ACC112 (cell line): ENCODE measurements at regions not wholly inside any gene's neighbourhood (a gene's known extent, or its start where the extent isn't known, plus 50 kb on each side); places are given as distances from the start of the nearest gene placed in this dataset.

Experiments
- H2AFZ ChIP-seq: fragments of 200-600 bp; sonication (generic); one replicate; pipeline ENCODE4 v1.6.0; 2017; ENCODE audit warnings: antibody characterized with exemption, low read length; ENCODE audit not compliant: unreplicated experiment
- H3K27ac ChIP-seq: fragments of 200-600 bp; sonication (generic); 2 replicates; pipeline ENCODE4 v1.5.1; 2014; ENCODE audit warnings: low read depth, mild to moderate bottlenecking, antibody characterized with exemption, low read length, moderate library complexity
- H3K27me3 ChIP-seq: fragments of 200-600 bp; sonication (generic); 2 replicates; pipeline ENCODE4 v1.6.1; 2014; ENCODE audit warnings: mild to moderate bottlenecking, antibody characterized with exemption, low read length, moderate library complexity, mixed read lengths; ENCODE audit not compliant: insufficient read depth
- H3K36me3 ChIP-seq: fragments of 200-600 bp; sonication (generic); 2 replicates; pipeline ENCODE4 v1.6.1; 2016; ENCODE audit warnings: mild to moderate bottlenecking, antibody characterized with exemption, low read length, moderate library complexity, mixed read lengths; ENCODE audit not compliant: insufficient read depth
- H3K4me1 ChIP-seq: fragments of 200-600 bp; sonication (generic); one replicate; pipeline ENCODE4 v1.6.1; 2016; ENCODE audit warnings: low read length, mixed read lengths; ENCODE audit not compliant: insufficient read depth, unreplicated experiment, control insufficient read depth
- H3K4me3 ChIP-seq: fragments of 200-600 bp; sonication (generic); 2 replicates; pipeline ENCODE4 v1.5.1; 2014; ENCODE audit warnings: mild to moderate bottlenecking, low read depth, low read length
- H3K79me2 ChIP-seq: fragments of 200-600 bp; sonication (generic); one replicate; pipeline ENCODE4 v1.6.0; 2016; ENCODE audit warnings: low read length; ENCODE audit not compliant: control insufficient read depth, unreplicated experiment, insufficient read depth

GRCh38 chr18:39871961-39872360 is 2083.1 kb upstream of the PIK3C3 start:
- H3K4me1 ChIP-seq, result no peaks in the 10 kb centered on the region
- no peaks in the 10 kb centered on the region for H3K36me3 ChIP-seq
- no peaks in the 10 kb centered on the region for H3K79me2 ChIP-seq
- H2AFZ ChIP-seq, result no peak overlapping the region
- no peaks in the 10 kb centered on the region for H3K27me3 ChIP-seq
- no peak overlapping the region for H3K4me3 ChIP-seq
- H3K27ac ChIP-seq, result no peak overlapping the region

DNA sequence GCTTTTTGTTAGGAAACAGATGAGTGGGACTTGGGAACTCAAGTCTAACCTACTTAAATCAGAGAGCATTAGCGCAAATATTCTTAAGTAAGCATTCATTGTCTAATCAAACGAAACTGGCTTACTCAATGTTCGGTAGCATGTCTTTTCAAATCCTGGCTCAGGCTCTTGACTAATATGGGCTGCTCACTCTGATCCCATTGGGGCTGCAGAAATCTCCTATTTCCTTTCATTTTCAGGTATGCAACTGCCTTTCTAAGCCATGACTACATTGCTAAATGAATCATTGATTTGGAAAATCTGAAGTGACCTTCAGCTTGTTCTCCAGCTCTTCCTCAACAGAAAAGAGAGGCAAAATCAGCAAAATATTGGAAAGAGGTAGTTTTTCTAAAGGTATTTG is 2084.4 kb upstream of the PIK3C3 start:
- Histone ChIP-seq H2AFZ (no peak overlapping the region), H3K79me2 (no peaks in the 10 kb centered on the region), H3K27me3 (no peaks in the 10 kb centered on the region), H3K4me3 (no peak overlapping the region), H3K27ac (no peak overlapping the region), H3K4me1 (no peaks in the 10 kb centered on the region), H3K36me3 (no peaks in the 10 kb centered on the region)

- Histone ChIP-seq H2AFZ (no peak overlapping the region), H3K27me3 (no peaks in the 10 kb centered on the region), H3K4me3 (no peak overlapping the region), H3K36me3 (no peaks in the 10 kb centered on the region), H3K79me2 (no peaks in the 10 kb centered on the region), H3K27ac (no peak overlapping the region), H3K4me1 (no peaks in the 10 kb centered on the region)
Measured at GRCh38 chr18:39863916-39864315, 2091.1 kb upstream of the PIK3C3 start.

DNA sequence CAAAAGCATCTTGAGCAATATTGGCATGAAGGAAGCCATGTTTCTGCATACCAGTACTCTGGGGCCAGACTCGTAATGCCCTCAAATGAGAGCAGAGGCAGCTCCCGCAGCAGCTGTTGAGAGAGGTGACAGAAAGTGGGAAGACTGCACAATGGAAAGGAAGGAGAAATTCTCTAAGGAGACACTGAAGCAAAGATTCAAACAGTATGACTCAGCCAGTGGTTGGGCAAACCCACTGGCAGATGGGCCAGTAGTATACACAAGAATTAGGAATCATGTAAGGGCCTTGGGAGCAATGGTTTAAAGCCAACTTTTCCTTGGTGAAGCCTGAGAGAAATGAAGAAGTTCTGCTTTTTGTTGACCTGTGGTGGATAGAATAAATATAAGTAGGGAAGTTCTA is 2092.7 kb upstream of the PIK3C3 start:
- Histone ChIP-seq H3K36me3 (no peaks in the 10 kb centered on the region), H3K79me2 (no peaks in the 10 kb centered on the region), H3K27ac (no peak overlapping the region), H3K4me3 (no peak overlapping the region), H3K27me3 (no peaks in the 10 kb centered on the region), H3K4me1 (no peaks in the 10 kb centered on the region), H2AFZ (no peak overlapping the region)

DNA sequence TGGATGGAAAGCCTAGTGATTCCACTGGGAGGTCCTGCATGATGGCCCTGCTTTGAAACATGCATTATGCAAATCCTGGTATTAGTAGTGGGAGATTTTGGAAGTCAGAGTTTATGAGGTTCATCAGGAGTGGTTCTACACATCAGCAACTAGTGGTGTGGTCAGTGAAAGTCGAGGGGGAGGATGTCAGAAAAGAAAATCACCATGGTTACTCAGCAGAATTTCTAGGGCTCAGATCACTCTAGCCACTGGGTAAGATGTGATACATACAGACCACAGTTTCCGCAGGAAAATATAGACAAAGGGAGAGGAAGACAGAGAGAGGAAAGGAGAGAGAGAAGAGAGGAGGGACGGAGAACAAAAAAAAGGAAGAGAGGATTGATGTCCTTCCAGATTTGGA is 2100.7 kb upstream of the PIK3C3 start:
- Histone ChIP-seq H2AFZ (no peak overlapping the region), H3K79me2 (no peaks in the 10 kb centered on the region), H3K4me3 (no peak overlapping the region), H3K27me3 (no peaks in the 10 kb centered on the region), H3K36me3 (no peaks in the 10 kb centered on the region), H3K27ac (no peak overlapping the region), H3K4me1 (no peaks in the 10 kb centered on the region)

GRCh38 chr18:39846265-39846664 is 2108.8 kb upstream of the PIK3C3 start:
- H3K79me2 ChIP-seq, result no peaks in the 10 kb centered on the region

GRCh38 chr18:39845631-39846030 is 2109.4 kb upstream of the PIK3C3 start:
- Histone ChIP-seq H2AFZ (no peak overlapping the region), H3K27me3 (no peaks in the 10 kb centered on the region), H3K36me3 (no peaks in the 10 kb centered on the region), H3K79me2 (no peaks in the 10 kb centered on the region), H3K27ac (no peak overlapping the region), H3K4me3 (no peak overlapping the region), H3K4me1 (peaks cover 6% of the 10 kb centered on the region)

More at GRCh38 chr18:39846265-39846664, 2108.8 kb upstream of the PIK3C3 start:
- Histone ChIP-seq H3K4me1 (no peaks in the 10 kb centered on the region), H3K36me3 (no peaks in the 10 kb centered on the region), H3K27me3 (no peaks in the 10 kb centered on the region), H2AFZ (no peak overlapping the region), H3K4me3 (no peak overlapping the region), H3K27ac (no peak overlapping the region)

DNA sequence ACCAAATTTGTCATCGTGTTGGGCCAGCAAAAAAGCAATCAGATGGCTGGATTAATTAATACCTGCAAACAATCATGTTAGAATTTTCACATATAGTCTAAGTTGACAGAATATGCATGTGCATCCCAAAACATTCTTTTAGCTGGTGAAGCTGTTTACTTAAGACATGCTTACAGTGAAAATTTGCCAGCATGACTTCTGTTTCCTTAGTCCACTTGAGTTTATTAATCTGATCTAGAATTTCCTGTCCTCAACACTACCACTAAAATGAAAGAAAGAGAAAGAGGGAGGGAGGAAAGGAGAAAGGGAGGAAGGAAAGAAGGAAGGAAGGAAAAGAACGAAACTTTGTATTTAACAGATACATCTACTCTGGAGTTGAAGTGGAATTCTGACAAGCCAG is 2109.9 kb upstream of the PIK3C3 start:
- Histone ChIP-seq H3K4me1 (peaks cover 10% of the 10 kb centered on the region), H3K27me3 (no peaks in the 10 kb centered on the region), H2AFZ (no peak overlapping the region), H3K4me3 (no peak overlapping the region), H3K27ac (no peak overlapping the region), H3K79me2 (no peaks in the 10 kb centered on the region), H3K36me3 (no peaks in the 10 kb centered on the region)

DNA sequence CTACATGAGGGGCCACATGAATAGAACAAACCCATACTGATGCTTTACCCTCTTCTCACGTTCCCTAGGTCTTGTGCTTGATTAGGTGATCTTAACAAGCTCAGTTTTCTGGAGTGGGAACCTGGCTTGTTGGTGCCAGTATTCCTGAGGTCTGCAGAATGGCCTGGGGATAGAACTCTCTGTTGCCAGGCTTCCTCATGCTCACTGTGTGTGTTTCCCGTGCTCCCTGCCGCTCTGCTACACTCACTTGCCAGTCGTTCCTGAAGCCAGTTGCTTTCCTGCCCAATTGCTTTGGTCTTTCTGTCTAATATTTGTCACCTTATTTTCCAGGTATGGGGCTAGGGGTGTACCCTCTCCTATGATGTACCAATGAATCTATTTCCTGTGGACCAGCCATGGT is 2111.5 kb upstream of the PIK3C3 start:
- H3K36me3 ChIP-seq, result no peaks in the 10 kb centered on the region
- no peaks in the 10 kb centered on the region for H3K27me3 ChIP-seq
- H3K4me1 ChIP-seq, result peaks cover 22% of the 10 kb centered on the region
- no peaks in the 10 kb centered on the region for H3K79me2 ChIP-seq
- H2AFZ ChIP-seq, result no peak overlapping the region
- H3K4me3 ChIP-seq, result no peak overlapping the region
- no peak overlapping the region for H3K27ac ChIP-seq

- H3K36me3 ChIP-seq, result no peaks in the 10 kb centered on the region
- no peaks in the 10 kb centered on the region for H3K79me2 ChIP-seq
- H2AFZ ChIP-seq, result no peak overlapping the region
- H3K4me1 ChIP-seq, result peaks cover 22% of the 10 kb centered on the region
- no peak overlapping the region for H3K27ac ChIP-seq
- H3K4me3 ChIP-seq, result no peak overlapping the region
- no peaks in the 10 kb centered on the region for H3K27me3 ChIP-seq
Measured at GRCh38 chr18:39842366-39842914, 2112.6 kb upstream of the PIK3C3 start.

GRCh38 chr18:39841482-39842365 is 2113.3 kb upstream of the PIK3C3 start:
- Histone ChIP-seq H3K27me3 (no peaks in the 10 kb centered on the region), H2AFZ (peak overlapping the region; percentile 77), H3K36me3 (no peaks in the 10 kb centered on the region), H3K79me2 (no peaks in the 10 kb centered on the region), H3K4me3 (peak overlapping the region; percentile 69), H3K4me1 (peaks cover 22% of the 10 kb centered on the region), H3K27ac (peak overlapping the region; percentile 89)
